H1 (cell line): ENCODE measurements at regions not wholly inside any gene's neighbourhood (a gene's known extent, or its start where the extent isn't known, plus 50 kb on each side); places are given as distances from the start of the nearest gene placed in this dataset.

Source experiments
- HDAC2 ChIP-seq, 2 experiments: fragments of 300-600 bp in 1 of 2; sonication (generic) in 1 of 2; IDR thresholded peaks; 2 replicates each; pipeline ENCODE4 v1.6.1; 2011 to 2012; ENCODE audit warnings: low read depth in 2 of 2, low read length in 2 of 2, mild to moderate bottlenecking in 2 of 2, moderate library complexity in 2 of 2, borderline replicate concordance in 1 of 2, inconsistent platforms in 1 of 2
- POLR2AphosphoS5 ChIP-seq: IDR thresholded peaks from 2 replicates; pipeline ENCODE4 v1.6.1; 2011; ENCODE audit warnings: low read depth, low read length
- SP1 ChIP-seq: IDR thresholded peaks from 2 replicates; pipeline ENCODE4 v1.6.1; 2011; ENCODE audit warnings: low read depth, low read length

DNA sequence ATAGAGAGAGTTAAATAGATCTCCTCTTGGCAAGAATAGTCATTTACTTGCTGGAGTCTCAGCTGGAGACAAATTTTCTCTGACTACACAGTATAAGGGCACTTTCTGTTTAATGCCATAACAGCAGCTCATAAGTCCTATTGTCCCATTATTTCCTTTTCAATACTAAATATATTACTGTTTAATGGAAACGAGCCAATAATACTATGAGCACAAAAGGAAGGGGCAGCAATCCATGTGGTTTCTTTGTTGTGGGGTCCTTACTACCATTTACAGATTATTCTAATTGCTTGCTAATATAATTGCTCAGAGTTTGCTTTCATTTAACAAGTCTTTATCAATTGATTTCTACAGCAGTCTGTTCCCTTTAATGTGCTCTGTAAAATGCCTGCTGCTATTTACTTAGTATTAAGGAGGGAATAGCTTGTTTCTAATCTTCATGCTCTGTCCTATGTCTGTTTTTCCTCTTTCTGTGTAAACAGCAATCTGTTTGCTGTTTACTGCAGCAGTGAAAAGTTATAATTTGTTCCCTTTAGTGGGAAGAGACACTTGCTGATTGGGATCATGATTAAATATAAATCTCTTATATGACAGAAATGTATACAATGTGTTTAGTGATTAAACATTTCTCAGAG lies 296.2 kb upstream of the SMIM30 start (continued):
- TF ChIP-seq HDAC2 (IDR thresholded peaks at IDR 0.05; ENCODE audit: borderline replicate concordance in 1 of 2, low read depth in 2 of 2, low read length in 2 of 2): no peak
- TF ChIP-seq POLR2AphosphoS5: no peak
- TF ChIP-seq SP1: no peak
- TF ChIP-seq, all 59 proteins: peak for 0
